MCF 10A (cell line): ENCODE measurements at regions not wholly inside any gene's neighbourhood (a gene's known extent, or its start where the extent isn't known, plus 50 kb on each side); places are given as distances from the start of the nearest gene placed in this dataset.

Source experiments
- BruUV-seq: library from RNA; stranded (reverse); fragments of 400-500 nt; replicated peaks from 2 replicates; lab custom pipeline; 2021; lab: Mats Ljungman, UMichigan
- CTCF ChIA-PET: fragments of 300-600 bp; sonication (Branson Sonifier 250); formaldehyde crosslinking; extraction: SDS; loops from one replicate; lab custom pipeline; 2021; ENCODE audit warnings: antibody characterized with exemption, inconsistent platforms; lab: Yijun Ruan, JAX
- POLR2A ChIA-PET: fragments of 300-600, 350-650 bp; sonication (Branson Sonifier 250); formaldehyde crosslinking; extraction: SDS; loops from one replicate; lab custom pipeline; 2020; ENCODE audit warnings: antibody characterized with exemption, inconsistent platforms; lab: Yijun Ruan, JAX
- DNase-seq: peaks from one replicate; pipeline ENCODE4 v3.0.0-alpha.2; 2018; ENCODE audit not compliant: unreplicated experiment
- H3K27ac Mint-ChIP-seq: one replicate; pipeline ENCODE4 v1.8.0; 2022; ENCODE audit warnings: mild to moderate bottlenecking, low read depth, mixed read lengths; ENCODE audit not compliant: unreplicated experiment
- H3K27me3 Mint-ChIP-seq: one replicate; pipeline ENCODE4 v1.8.0; 2022; ENCODE audit warnings: mixed read lengths; ENCODE audit not compliant: insufficient read depth, unreplicated experiment
- H3K36me3 Mint-ChIP-seq: one replicate; pipeline ENCODE4 v1.8.0; 2022; ENCODE audit warnings: mild to moderate bottlenecking, moderate library complexity, mixed read lengths; ENCODE audit not compliant: insufficient read depth, unreplicated experiment
- H3K4me1 Mint-ChIP-seq: one replicate; pipeline ENCODE4 v1.8.0; 2022; ENCODE audit warnings: mixed read lengths; ENCODE audit not compliant: insufficient read depth, unreplicated experiment
- H3K4me3 Mint-ChIP-seq: one replicate; pipeline ENCODE4 v1.8.0; 2022; ENCODE audit warnings: mild to moderate bottlenecking, moderate library complexity, mixed read lengths; ENCODE audit not compliant: unreplicated experiment
- H3K9me3 Mint-ChIP-seq: one replicate; pipeline ENCODE4 v1.8.0; 2022; ENCODE audit warnings: mixed read lengths; ENCODE audit not compliant: unreplicated experiment
- intact Hi-C: fragments of 100-400 bp; cut with micrococcal nuclease; formaldehyde crosslinking; loops from 2 replicates; pipeline ENCODE4 v1.14.1; 2022
- TF ChIP-seq, protein P1 (sequence below): fragments of 200-600 bp; IDR thresholded peaks from one replicate; pipeline ENCODE4 v1.8.0; 2022; ENCODE audit warnings: antibody characterized with exemption, mild to moderate bottlenecking; ENCODE audit not compliant: unreplicated experiment

DNA sequence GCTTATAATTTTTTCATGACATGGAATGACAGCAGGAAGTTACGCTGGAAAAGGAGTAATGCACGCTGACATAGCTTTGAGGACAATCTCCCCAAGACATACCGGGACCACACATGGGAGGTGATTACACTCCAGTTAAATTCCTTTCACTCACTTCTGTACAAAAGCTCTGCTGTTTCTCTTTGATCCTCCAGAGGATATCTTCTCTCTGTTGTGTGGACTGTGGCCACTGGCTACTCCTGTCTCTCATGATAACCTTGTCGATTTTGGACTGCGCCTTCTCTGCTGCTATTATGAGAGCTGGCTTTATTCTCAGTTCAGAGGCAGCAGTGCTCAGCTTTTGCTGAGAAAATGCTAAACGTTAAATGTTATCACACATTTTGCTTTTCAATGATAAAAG lies 464.6 kb downstream of the FGF9 start:
- ChIA-PET CTCF (no interaction called here), POLR2A (no interaction called here)
- no peak for DNase-seq
- no peak overlapping the region for H3K4me3 Mint-ChIP-seq
- H3K9me3 Mint-ChIP-seq = no peaks in the 10 kb centered on the region
- intact Hi-C loops = no loop called here
- no peaks in the 10 kb centered on the region for H3K27me3 Mint-ChIP-seq
- no TSS peak for BruUV-seq
- H3K27ac Mint-ChIP-seq = peak overlapping the region; percentile 20
- H3K4me1 Mint-ChIP-seq = peaks cover 20% of the 10 kb centered on the region
- no peaks in the 10 kb centered on the region for H3K36me3 Mint-ChIP-seq
- TF ChIP-seq, protein P1, sequence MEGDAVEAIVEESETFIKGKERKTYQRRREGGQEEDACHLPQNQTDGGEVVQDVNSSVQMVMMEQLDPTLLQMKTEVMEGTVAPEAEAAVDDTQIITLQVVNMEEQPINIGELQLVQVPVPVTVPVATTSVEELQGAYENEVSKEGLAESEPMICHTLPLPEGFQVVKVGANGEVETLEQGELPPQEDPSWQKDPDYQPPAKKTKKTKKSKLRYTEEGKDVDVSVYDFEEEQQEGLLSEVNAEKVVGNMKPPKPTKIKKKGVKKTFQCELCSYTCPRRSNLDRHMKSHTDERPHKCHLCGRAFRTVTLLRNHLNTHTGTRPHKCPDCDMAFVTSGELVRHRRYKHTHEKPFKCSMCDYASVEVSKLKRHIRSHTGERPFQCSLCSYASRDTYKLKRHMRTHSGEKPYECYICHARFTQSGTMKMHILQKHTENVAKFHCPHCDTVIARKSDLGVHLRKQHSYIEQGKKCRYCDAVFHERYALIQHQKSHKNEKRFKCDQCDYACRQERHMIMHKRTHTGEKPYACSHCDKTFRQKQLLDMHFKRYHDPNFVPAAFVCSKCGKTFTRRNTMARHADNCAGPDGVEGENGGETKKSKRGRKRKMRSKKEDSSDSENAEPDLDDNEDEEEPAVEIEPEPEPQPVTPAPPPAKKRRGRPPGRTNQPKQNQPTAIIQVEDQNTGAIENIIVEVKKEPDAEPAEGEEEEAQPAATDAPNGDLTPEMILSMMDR = no peak

DNA sequence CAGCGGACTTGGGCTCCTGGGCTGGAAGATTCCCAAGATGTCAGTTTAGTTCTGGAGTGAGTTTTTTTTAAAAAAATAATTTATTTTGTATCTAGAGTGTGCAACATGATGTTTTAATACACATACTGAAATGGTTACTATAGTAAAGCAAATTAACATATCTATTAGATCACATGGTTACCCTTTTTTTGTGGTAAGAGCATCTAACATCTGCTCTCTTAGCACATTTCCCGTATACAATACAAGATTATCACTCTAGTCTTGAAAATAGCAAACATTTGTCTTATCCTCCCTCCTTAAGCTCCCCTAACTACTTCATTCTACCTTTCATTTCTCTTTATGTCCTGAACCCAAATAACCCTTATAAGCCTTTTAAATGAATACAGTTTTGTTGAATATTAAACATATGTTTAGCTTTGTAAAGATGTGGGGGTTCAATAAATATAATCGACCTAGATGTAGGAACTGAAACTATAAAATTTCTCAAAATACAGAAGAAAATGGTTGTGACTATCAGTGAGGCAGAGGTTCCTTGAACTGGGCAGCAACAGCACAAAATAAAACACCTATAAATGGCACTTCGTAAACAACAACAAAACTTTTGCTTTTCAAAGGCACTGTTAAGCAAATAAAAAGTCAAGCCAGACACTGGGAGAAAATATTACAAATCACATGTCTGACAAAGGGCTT lies 466.6 kb downstream of the FGF9 start:
- Mint-ChIP-seq H3K27me3 (no peaks in the 10 kb centered on the region), H3K27ac (no peak overlapping the region), H3K4me1 (peaks cover 20% of the 10 kb centered on the region), H3K9me3 (no peaks in the 10 kb centered on the region), H3K4me3 (no peak overlapping the region), H3K36me3 (no peaks in the 10 kb centered on the region)
- TF ChIP-seq, protein P1 = no peak
- intact Hi-C loops = no loop called here
- ChIA-PET CTCF (no interaction called here), POLR2A (no interaction called here)
- DNase-seq = no peak
- BruUV-seq = no TSS peak

DNA sequence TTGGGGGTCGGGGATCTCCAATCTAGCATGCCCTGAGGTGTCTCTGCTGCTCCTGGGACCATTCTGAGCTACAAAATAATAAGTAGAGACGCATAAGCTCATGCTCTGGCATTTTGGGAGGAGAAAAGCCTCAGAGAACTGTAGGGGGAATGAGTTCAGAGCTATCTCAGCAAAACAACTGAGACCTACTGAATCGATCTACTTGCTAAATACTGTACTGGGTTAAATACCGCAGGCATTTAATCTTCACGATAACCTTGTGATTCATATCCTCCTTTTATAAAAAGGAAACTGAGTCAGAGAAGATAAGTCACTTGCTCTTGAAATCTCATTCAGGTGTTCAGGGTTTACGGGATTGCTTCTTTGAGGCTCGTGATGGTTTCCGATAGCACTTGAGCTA lies 468.1 kb downstream of the FGF9 start:
- BruUV-seq = no TSS peak
- ChIA-PET POLR2A (interaction anchor here (0.7 kb wide), 1 partner anchor 8 kb away, joined by 4 read pairs; no protein-coding TSS in a partner anchor), CTCF (interaction anchor here (0.7 to 0.8 kb wide), 2 partner anchors 140 to 999 kb away, joined by 3 to 4 read pairs; no protein-coding TSS in a partner anchor)
- Mint-ChIP-seq H3K36me3 (no peaks in the 10 kb centered on the region), H3K27ac (no peak overlapping the region), H3K4me3 (no peak overlapping the region), H3K4me1 (peaks cover 21% of the 10 kb centered on the region), H3K27me3 (no peaks in the 10 kb centered on the region), H3K9me3 (no peaks in the 10 kb centered on the region)
- intact Hi-C loops = no loop called here
- no peak for DNase-seq
- TF ChIP-seq, protein P1 = no peak

- no peak for DNase-seq
These were observed 470.8 kb downstream of the FGF9 start for GRCh38 chr13:22141716-22142115.

More at GRCh38 chr13:22141716-22142115, 470.8 kb downstream of the FGF9 start:
- Mint-ChIP-seq H3K36me3 (no peaks in the 10 kb centered on the region), H3K27me3 (no peaks in the 10 kb centered on the region), H3K27ac (no peak overlapping the region), H3K9me3 (no peaks in the 10 kb centered on the region), H3K4me1 (peaks cover 5% of the 10 kb centered on the region), H3K4me3 (no peak overlapping the region)
- ChIA-PET POLR2A (interaction anchor here (0.7 kb wide), 1 partner anchor 1461 kb away, joined by 3 read pairs; no protein-coding TSS in a partner anchor), CTCF (no interaction called here)
- TF ChIP-seq, protein P1 = no peak
- intact Hi-C loops = no loop called here
- BruUV-seq = no TSS peak
